ENCODE measurements at regions not wholly inside any gene's neighbourhood (a gene's known extent, or its start where the extent isn't known, plus 50 kb on each side); places are given as distances from the start of the nearest gene placed in this dataset.

DNA sequence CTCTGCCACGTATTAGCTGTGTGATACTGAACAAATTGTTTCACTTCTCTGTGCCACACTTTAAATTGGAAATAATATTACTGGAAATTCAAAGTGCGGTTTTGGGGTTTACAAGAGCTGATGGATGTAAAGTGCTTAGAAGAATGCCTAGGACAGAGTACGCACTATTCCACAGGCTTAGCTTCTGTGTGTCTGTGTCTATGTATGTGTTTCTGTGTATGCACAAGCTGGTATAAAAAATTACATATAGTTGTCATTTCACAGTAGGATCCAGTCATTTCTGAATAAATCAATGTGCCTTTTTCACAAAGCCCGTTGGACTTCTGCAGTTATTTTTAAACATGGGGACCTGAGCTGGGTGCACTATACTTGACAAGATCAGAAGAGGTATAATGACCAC is 370.4 kb downstream of the TUSC7 start:
- DNase-seq (ENCODE audit: low read depth in 2 of 2), result no peak

DNA sequence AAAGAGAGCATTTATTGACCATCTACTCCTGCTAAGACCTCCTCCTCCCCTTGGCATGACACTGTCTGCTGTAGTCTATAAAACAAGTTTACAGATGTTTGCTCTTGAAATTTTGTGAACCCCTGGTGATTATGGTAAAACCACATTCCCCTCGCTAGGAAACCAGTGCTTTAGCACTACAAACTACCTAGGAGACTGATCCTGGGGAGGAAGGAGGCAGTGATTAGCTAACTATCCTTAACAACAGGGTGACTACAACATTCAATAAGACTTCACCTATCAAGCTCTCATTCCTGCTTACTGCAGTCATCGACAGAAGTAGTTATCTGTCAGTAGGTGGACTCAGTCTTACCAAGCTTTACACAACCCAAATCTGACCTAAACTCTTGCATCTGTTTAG is 371.3 kb downstream of the TUSC7 start:
- DNase-seq (ENCODE audit: low read depth in 2 of 2), result no peak

DNA sequence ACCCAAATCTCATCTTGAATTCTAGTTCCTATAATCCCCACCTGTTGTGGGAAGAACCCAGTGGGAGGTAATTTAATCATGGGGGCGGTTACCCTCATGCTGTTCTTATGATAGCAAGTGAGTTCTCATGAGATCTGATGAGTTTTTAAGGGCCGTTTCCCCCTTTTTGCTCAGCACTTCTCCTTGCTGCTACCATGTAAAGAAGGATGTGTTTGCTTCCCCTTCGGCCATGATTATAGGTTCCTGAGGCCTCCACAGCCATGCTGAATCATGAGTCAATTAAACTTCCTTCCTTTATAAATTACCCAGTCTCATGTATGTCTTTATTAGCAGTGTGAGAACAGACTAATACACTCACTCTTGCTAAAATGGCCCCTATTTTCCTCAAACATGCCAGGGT is 374.7 kb downstream of the TUSC7 start:
- DNase-seq (ENCODE audit: low read depth in 2 of 2), result no peak

DNA sequence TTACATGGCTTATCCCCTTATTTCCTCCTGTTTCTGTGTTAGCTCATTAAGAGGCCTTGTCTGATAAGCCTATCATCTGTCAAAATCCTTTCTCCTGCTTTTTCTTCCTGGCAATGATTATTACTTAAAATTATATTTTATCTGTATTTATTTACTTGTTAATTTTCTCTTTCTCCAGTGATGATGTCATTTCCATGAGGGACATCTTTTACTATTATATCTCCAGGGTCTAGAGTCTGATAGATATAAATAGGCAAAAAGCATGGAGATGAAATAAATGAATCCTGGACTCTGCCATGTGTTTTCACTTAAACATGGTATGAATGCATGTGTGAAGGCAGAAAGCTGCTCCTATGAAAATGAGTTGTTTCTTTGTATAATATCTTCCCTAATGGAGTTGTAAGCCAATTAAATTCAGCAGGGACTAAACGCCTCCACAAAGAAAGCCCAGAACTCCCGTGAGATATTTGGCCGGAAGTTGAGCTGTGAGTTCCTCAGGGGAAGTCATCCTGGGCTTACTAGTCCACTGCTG is 375.2 kb downstream of the TUSC7 start:
- DNase-seq (ENCODE audit: low read depth in 2 of 2), result no peak

DNA sequence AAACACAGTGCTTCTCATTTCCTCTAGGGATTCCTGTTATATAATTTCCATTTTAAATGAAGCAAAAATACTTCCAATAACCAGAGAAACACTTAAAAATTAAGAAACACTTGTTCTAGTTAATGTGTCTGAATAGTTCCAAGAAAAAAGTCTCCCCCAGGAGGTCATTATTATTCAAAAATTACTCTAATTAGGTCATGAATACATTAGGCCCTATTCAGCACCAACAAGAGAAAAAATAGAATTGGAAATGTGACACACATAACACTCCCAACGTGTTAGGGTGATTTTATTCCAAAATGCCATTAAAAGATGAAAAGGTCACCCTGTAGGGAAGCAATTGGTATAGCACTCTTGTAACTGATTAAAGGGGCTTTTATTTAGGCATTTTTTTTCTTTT is 382.1 kb downstream of the TUSC7 start:
- no peak for DNase-seq (ENCODE audit: low read depth in 2 of 2)

DNA sequence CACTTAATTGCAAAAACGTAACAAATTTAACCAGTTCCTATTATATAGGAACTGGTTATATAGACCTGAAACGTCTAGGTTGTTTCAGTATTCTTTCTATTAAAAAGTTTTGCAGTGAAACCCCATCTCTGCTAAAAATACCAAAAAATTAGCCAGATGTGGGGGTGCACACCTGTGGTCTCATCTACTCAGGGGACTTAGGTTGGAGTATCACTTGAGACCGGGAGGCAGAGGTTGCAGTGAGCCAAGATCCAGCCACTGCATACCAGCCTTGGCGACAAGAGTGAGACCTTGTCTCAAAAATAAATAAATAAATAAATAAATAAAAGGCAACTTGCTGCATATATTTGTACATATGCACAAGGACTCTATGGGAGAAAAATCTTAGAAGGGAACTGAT is 387.0 kb downstream of the TUSC7 start:
- no peak for DNase-seq (ENCODE audit: low read depth in 2 of 2)

DNA sequence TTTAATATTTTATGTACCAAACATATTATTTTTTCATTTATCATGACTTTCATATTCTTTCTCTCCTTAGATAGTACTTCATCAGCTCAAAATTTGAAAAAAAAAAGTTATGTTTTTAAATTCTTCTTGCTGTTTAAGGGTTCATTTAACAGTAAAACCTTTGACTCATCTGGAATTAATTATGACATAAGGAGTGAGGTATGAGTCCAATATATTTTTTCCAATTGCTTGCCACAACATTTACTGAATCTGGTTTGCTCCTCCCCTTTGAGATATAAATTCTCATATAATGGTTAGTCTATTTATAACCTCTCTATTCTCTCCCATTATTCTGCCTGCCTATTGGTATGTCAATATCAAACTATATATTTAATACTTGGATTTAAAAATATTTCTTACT is 387.8 kb downstream of the TUSC7 start:
- no peak for DNase-seq (ENCODE audit: low read depth in 2 of 2)

DNA sequence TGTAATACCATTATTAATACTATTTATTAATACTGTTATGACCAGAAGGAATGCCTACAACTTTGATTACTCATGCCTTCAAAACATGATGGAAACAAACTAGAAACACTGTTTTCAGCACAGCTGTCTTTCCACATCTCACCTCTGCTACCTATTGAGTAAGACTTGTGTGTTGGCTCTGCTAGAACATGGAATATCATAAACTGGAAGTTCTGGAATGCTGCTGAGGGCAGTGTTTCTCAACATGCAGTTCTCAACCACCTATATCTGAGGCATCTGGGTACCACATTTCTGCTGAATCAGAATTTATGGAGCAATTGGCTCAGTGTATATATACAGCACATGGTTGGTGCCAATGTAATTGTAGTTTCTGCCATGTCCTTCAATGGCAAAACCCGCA is 392.1 kb downstream of the TUSC7 start:
- no peak for DNase-seq (ENCODE audit: low read depth in 2 of 2)

DNA sequence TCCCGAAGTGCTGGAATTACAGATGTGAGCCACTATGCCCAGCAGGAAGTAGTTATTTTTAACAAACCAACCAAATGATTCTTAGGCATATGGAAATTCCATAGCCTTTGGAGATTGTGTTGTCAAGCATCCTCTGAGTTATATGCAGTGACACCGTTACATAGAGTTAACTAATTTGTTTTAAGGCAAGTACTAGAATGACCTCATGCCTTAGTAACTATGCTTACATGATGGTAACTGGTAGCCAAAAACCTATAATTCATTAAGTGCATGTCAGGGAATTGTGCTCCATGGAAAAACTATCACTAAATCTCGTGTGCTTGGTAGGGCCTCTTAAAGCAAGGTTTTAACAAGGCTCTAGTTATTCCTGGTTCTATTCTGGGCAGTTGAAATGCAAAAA is 392.8 kb downstream of the TUSC7 start:
- DNase-seq (ENCODE audit: low read depth in 2 of 2), result no peak

DNA sequence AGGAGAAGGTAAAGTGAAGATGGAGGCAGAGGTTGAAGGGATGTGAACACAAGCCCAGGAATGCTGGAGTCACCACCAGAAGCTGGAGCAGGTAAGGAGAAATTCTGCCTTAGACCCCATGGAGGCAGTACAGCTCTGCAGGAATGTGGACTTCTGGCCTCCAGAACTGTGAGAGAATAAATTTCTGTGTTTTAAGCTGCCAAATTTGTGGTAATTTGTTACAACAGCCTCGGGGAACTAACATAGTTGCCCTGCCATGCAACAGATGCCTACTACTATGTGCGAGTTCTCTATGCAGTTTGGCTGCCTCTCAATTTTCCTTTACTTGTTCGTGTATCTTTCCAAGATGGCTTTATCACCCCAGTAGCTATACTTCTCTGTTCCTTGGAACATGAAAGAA is 394.1 kb downstream of the TUSC7 start:
- no peak for DNase-seq (ENCODE audit: low read depth in 2 of 2)

DNA sequence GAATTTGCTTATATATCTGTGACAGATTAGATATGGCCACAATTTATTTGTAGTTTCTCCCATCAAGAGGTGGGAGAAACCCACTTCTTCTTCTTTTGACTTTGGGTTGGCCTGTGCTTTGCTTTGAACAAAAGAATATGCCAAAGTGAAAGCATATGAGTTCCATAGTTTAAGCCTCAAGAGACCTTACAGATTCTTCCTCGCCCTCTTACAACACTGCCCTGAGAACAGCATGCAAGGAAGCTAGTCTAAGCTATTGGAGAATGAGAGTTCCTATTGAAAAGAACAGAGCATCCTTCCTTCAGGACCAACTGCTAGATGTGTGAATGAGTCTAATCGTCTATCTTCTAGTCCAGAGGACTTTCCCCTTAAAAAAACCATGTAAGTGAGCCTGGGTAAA is 394.8 kb downstream of the TUSC7 start:
- DNase-seq (ENCODE audit: low read depth in 2 of 2), result no peak

DNA sequence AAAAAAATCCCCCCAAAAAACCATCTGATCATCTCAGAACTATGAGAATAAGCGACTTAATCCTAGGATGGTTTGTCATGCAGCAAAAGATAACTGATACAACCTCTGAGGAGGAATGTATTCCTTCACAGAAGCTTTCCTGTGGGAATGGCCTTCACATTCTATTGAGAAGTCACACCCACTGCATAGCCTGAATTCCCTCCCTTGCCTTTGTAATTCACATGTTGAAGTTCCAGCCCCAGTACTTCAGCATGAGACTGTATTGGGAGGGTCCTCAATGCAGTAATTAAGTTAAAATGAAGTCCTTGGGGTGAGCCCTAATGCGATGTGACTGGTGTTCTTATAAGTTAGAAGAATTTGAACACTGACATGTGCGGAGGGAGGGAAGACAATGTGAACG is 395.2 kb downstream of the TUSC7 start:
- DNase-seq (ENCODE audit: low read depth in 2 of 2), result no peak

DNA sequence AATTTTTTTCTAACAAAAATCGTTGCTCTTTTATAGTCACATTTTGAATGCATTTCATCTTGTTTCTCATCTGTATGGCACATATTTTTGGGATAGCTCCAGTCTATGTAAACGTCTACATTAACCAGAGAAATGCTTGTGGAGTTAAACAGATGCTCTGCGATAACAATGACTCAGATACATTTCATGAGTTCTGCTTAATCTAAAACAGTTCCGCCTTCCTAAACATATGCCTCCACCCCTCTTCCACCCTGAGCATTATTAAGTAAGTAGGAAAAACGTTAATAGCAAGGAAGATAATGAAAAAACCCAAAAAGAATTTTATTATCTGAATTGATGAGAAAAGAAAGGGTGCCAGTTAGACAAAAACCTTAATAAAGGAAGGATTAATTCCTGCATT is 396.1 kb downstream of the TUSC7 start:
- DNase-seq (ENCODE audit: low read depth in 2 of 2), result no peak

DNA sequence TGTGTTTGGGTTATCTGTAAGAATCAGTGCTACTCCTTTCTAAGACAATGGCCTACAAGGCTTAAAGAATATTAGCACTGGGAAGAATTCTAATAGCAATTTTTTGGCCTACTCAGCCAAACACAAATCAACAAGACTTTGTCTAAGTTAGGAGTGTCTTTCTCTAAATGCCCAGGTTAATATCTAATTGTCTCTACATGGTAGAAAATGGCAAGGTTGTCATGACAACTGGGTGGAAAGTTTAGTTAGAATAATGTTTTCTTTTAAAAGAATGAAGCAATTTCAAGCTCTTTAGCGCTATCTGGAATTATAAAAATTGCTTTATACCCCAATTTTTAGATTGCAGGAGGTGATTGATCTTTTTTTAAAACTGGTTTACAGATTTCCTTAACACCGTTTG is 396.8 kb downstream of the TUSC7 start:
- no peak for DNase-seq (ENCODE audit: low read depth in 2 of 2)

DNA sequence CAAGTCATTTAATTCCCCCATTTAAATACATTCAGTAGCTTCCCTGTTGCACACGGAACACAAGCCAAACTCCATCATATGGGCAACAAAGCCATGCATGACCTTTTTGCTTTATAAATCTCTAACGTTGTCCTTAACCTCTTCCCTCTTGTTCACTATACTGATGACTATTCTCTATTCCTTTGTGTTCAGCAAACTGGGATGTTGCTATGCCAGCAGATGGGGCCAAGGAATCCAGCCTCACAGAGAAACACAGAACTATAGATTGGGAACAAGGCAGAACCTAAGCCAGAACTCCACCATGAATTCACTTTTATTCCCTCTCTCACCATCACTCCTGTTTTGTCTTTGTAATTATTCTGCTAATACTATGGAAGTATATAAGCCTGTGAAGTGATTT is 398.4 kb downstream of the TUSC7 start:
- DNase-seq (ENCODE audit: low read depth in 2 of 2), result no peak

DNA sequence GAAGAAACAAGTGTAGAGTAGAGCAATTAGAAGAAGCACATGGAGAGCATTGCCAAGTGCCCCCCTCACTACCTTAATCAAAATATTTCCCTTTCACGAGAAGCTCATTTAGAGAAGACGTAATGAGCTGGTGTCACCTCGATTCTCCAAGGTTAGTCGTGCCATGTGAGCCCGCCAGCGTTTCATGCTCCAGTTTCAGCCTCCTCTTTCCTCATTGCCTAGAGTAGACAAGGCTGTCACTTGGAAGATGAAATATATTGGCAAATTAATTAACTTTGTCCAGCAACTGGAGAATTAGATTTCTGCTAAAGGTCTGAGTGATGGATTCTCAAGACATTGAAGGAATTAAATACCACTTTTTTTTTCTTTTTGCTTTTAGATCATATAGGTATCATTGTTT is 399.6 kb downstream of the TUSC7 start:
- no peak for DNase-seq (ENCODE audit: low read depth in 2 of 2)

DNA sequence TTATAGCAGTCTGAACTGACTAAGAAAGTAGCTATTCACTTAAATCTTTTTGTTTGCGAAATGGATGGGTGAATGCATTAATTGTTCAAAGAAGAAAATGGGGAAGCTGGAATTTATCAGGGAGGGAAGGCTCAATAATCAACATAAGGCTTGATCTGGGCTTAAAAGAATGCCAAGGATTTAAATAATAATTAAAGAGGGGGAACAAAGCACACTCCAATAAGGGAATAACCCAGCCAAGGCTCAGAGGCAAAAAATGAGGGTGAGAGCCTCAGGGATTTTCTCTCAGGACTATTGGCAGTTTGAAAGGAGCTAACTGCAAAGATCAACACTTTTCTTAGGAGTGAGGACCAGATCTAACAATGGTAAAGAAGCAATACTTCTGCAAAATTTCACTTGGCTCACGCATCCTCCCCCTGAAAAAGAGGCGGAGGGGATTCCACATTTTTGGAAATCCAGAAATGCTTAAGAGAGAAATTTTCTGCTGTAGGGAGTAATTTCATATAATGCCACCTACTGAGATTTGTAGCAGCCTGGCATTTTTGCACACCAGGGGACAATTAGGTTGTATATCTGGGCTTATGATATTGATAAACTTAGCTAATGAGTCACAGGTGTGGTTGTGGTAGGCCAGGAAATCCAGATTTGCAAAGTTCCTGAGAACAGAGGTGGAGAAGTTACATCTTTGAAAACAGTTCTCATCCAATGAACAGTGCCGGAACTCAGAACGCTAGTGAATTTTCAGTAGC is 405.1 kb downstream of the TUSC7 start:
- DNase-seq (ENCODE audit: low read depth in 2 of 2), result no peak

DNA sequence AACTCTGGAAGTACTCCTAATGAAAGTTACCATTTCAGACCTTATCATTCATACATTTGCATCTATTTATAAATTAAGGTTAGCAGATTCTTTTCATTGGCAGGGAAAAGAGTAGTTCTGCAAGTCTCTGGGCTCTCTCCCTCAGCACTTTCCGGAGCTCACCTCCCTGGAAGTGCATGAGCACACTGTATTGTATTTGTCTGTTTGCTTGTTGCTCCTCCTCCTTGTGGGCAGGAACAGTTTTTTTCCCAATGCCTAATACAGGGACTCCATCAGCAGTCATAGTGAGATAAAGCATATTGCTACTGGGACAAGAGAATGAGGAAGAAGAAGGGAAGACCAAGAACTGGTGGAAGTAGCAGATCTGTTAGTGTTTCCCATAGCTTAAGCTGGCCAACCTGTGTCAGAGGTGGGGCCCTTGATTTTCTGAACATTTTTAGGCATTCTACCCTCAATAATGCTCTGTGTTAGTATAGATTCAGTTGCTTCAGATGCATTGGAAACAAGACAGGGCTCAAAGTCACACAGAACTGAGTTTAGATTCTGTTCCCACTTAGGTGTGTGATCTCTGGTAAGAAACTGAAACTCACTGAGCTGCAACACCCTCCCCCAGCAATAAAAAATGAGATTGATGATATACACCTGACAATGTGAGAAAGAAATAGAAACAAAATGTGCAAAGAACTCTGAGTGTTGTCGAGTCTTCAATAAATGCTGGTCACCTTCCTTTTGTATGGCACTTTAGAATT is 407.8 kb downstream of the TUSC7 start:
- DNase-seq (ENCODE audit: low read depth in 2 of 2), result no peak

DNA sequence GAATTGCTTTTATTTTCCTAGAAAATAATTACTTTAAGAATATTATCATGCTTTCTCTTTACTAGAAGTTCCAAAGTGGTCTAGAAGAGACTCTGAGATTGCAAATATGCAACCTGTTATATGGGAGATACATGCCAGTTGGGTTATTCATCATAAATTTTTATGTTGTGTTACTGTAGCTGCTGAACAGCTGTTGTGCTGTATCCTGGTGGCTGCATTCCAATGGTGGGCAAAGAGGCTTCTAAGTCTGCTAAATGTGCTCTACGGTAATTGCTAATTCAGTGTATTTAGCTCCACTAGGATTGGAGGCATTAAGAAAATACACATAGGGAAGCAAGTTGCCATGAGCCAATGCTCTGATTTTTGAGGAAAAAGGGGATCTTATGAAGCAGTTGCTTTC is 409.0 kb downstream of the TUSC7 start:
- no peak for DNase-seq (ENCODE audit: low read depth in 2 of 2)

DNA sequence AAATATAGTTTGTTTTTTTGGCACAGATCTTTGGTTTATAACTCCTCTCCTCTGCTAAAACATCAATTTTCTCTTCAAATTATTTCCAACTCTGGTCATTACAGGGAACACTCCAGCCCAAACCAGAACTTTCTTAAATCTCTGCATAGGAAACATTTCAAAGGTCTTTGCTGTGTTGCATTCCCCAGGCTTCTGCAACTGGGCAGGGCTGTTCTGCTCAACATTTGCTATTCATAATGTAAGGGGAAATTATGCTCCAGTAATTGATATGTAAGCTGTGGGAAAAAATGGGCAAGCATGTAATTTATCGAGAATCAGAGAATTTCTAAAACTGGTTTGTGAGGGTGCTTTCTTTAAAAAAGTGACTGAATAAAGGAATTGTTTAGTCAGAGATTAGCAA is 410.4 kb downstream of the TUSC7 start:
- DNase-seq (ENCODE audit: low read depth in 2 of 2), result no peak

DNA sequence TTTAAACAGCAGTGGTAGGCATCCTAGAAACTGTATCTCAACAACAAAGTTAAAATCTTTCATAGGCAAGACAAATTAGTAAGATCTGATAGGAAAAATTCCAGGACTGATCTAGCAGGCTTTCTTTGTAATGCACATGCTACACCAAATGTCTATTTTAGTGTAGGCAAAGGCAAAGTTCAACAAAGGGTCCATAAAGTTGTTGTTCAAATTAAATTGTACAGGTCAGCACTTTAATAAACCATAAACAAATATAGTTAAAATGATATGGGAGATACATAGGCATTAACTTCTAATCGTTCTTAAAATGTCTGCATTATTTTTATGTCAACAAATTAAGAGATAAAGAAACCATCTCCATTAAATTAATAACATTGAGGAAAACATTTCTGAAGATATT is 413.0 kb downstream of the TUSC7 start:
- no peak for DNase-seq (ENCODE audit: low read depth in 2 of 2)

DNA sequence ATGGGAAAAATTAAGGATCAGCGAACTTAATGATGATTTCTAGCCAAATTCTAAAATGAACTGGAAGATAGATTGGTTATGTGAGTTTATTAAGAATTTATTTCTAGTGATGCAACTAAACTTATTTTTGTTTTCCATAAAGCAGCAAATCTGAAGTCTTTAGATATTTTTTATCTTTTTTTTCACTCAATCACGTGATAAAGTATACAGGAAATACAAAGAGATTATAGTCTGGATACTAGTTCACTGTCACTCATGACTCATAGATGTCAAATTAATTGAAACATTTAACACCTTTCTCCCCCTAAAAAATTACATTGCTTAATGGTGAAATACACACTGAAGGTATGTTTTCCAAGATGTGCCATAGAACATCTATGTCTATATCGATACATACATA is 416.9 kb downstream of the TUSC7 start:
- DNase-seq (ENCODE audit: low read depth in 2 of 2), result no peak

DNA sequence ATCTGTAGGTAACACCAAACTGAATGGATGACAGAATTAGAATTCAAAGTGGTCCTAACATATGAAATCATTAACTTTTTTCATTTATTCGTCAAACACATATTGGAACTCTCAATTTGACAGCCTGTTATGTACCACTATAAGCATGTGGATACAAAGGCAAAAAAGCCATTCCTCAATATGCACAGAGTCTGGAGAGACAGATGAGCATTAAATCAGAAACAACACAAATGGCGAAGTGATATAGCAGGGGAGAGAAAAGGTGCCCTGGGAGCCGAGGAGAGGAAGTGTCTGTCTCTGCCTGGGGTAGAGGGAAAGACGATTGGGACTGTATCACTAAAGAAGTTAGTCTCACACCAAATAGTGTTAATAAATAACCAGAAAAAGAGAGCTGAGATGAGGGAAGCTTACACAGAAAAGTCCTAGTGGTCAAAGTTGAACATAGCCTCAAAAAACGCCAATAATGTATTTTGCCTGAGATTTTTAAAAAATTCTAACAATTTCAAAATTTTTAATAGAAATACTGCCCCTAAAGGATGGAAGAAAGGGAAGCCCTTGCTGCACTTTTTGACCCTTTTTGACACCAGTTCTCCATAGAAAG is 417.5 kb downstream of the TUSC7 start:
- DNase-seq (ENCODE audit: low read depth in 2 of 2), result no peak
